H9 (cell line): ENCODE measurements at regions not wholly inside any gene's neighbourhood (a gene's known extent, or its start where the extent isn't known, plus 50 kb on each side); places are given as distances from the start of the nearest gene placed in this dataset.

ENCODE experiments used
- DNase-seq: peaks from one replicate; pipeline ENCODE4 v3.0.0-alpha.2; 2017
- H2AFZ ChIP-seq: one replicate; pipeline ENCODE4 v1.6.1; 2013; ENCODE audit warnings: mild to moderate bottlenecking, low read length, control low read depth, moderate library complexity
- H2AK5ac ChIP-seq: 2 replicates; pipeline ENCODE4 v1.6.1; 2013; ENCODE audit warnings: low read length, control low read depth, mixed read lengths; ENCODE audit not compliant: insufficient read length
- H2BK120ac ChIP-seq: one replicate; pipeline ENCODE4 v1.6.1; 2013; ENCODE audit warnings: low read depth, mild to moderate bottlenecking, low read length, control low read depth, inconsistent platforms; ENCODE audit not compliant: poor library complexity, severe bottlenecking
- H2BK12ac ChIP-seq: 2 replicates; pipeline ENCODE4 v1.6.1; 2013; ENCODE audit warnings: low read length, control low read depth, mixed read lengths, low read depth; ENCODE audit not compliant: insufficient read length
- H2BK15ac ChIP-seq: 2 replicates; pipeline ENCODE4 v1.6.1; 2013; ENCODE audit warnings: low read depth, low read length, control low read depth
- H2BK20ac ChIP-seq: one replicate; pipeline ENCODE4 v1.6.1; 2013; ENCODE audit warnings: low read depth, mild to moderate bottlenecking, low read length, control low read depth, inconsistent platforms; ENCODE audit not compliant: poor library complexity, severe bottlenecking
- H2BK5ac ChIP-seq: 2 replicates; pipeline ENCODE4 v1.6.1; 2013; ENCODE audit warnings: low read length, control low read depth, mixed read lengths; ENCODE audit not compliant: insufficient read length
- H3K14ac ChIP-seq: 2 replicates; pipeline ENCODE4 v1.6.1; 2013; ENCODE audit warnings: low read length, control low read depth; ENCODE audit not compliant: insufficient read depth
- H3K18ac ChIP-seq: 2 replicates; pipeline ENCODE4 v1.6.1; 2013; ENCODE audit warnings: low read depth, mild to moderate bottlenecking, mixed read lengths, low read length, control low read depth; ENCODE audit not compliant: insufficient read length
- H3K23ac ChIP-seq: 2 replicates; pipeline ENCODE4 v1.6.1; 2013; ENCODE audit warnings: low read length, control low read depth, mixed read lengths, low read depth; ENCODE audit not compliant: insufficient read length
- H3K23me2 ChIP-seq: 2 replicates; pipeline ENCODE4 v1.6.1; 2013; ENCODE audit warnings: low read depth, mild to moderate bottlenecking, mixed read lengths, low read length, control low read depth; ENCODE audit not compliant: insufficient read length, poor library complexity, severe bottlenecking
- H3K27ac ChIP-seq: 2 replicates; pipeline ENCODE4 v1.5.1; 2013; ENCODE audit warnings: low read length, control low read depth, mixed read lengths, low read depth; ENCODE audit not compliant: insufficient read length
- H3K27me3 ChIP-seq: 2 replicates; pipeline ENCODE4 v1.6.1; 2013; ENCODE audit warnings: low read length, control low read depth, inconsistent platforms; ENCODE audit not compliant: insufficient read depth
- H3K4ac ChIP-seq: 2 replicates; pipeline ENCODE4 v1.6.1; 2013; ENCODE audit warnings: low read depth, mild to moderate bottlenecking, control low read depth, inconsistent platforms, low read length, moderate library complexity
- H3K4me1 ChIP-seq: 2 replicates; pipeline ENCODE4 v1.6.1; 2013; ENCODE audit warnings: low read length, control low read depth, inconsistent platforms; ENCODE audit not compliant: insufficient read depth
- H3K4me2 ChIP-seq: 2 replicates; pipeline ENCODE4 v1.6.1; 2013; ENCODE audit warnings: low read length, control low read depth, mixed read lengths; ENCODE audit not compliant: insufficient read length, insufficient read depth
- H3K56ac ChIP-seq: 2 replicates; pipeline ENCODE4 v1.6.1; 2013; ENCODE audit warnings: low read depth, mild to moderate bottlenecking, mixed read lengths, low read length, control low read depth; ENCODE audit not compliant: insufficient read length
- H3K79me1 ChIP-seq: 2 replicates; pipeline ENCODE4 v1.6.1; 2013; ENCODE audit warnings: low read depth, mild to moderate bottlenecking, moderate library complexity, low read length, control low read depth, inconsistent platforms; ENCODE audit not compliant: insufficient read depth, poor library complexity, severe bottlenecking
- H3K79me2 ChIP-seq: 2 replicates; pipeline ENCODE4 v1.6.1; 2013; ENCODE audit warnings: low read length, control low read depth, inconsistent platforms; ENCODE audit not compliant: insufficient read depth
- H3K9ac ChIP-seq: 2 replicates; pipeline ENCODE4 v1.6.1; 2013; ENCODE audit warnings: low read length, control low read depth, mixed read lengths; ENCODE audit not compliant: insufficient read length; ENCODE audit errors: extremely low read depth
- H3K9me3 ChIP-seq: one replicate; pipeline ENCODE4 v1.6.1; 2013; ENCODE audit warnings: low read depth, low read length, inconsistent platforms; ENCODE audit not compliant: control insufficient read depth
- H3T11ph ChIP-seq: one replicate; pipeline ENCODE4 v1.6.1; 2013; ENCODE audit warnings: mild to moderate bottlenecking, low read length, control low read depth, inconsistent platforms
- H4K20me1 ChIP-seq: one replicate; pipeline ENCODE4 v1.6.1; 2013; ENCODE audit not compliant: control insufficient read depth, insufficient read length, insufficient read depth
- H4K5ac ChIP-seq: 2 replicates; pipeline ENCODE4 v1.6.1; 2013; ENCODE audit warnings: low read depth, mild to moderate bottlenecking, mixed read lengths, low read length, control low read depth; ENCODE audit not compliant: insufficient read length
- H4K8ac ChIP-seq: replicated peaks from 2 replicates; pipeline ENCODE4 v1.6.1; 2013; ENCODE audit warnings: low read length, control low read depth, mixed read lengths, low read depth; ENCODE audit not compliant: insufficient read length
- H4K91ac ChIP-seq: 2 replicates; pipeline ENCODE4 v1.6.1; 2013; ENCODE audit warnings: low read depth, mild to moderate bottlenecking, moderate library complexity, mixed read lengths, low read length, control low read depth; ENCODE audit not compliant: insufficient read length
- H3K27ac Mint-ChIP-seq, 3 experiments: 2 replicates in 2 of 3; 3 replicates in 1 of 3; pipeline ENCODE4 v1.8.0; 2020 to 2021; ENCODE audit warnings: mixed read lengths in 3 of 3, mild to moderate bottlenecking in 1 of 3, moderate library complexity in 1 of 3
- H3K27me3 Mint-ChIP-seq: 2 replicates; pipeline ENCODE4 v1.8.0; 2021; ENCODE audit warnings: low read depth, mild to moderate bottlenecking, moderate library complexity, mixed read lengths
- H3K36me3 Mint-ChIP-seq, 3 experiments: 2 replicates in 2 of 3; 3 replicates in 1 of 3; pipeline ENCODE4 v1.8.0; 2020 to 2021; ENCODE audit warnings: low read depth in 3 of 3, mixed read lengths in 3 of 3; ENCODE audit not compliant: insufficient read depth in 1 of 3
- H3K4me1 Mint-ChIP-seq, 2 experiments: 2 replicates each; pipeline ENCODE4 v1.8.0; 2020; ENCODE audit warnings: mixed read lengths in 2 of 2
- H3K4me3 Mint-ChIP-seq, 2 experiments: 2 replicates in 1 of 2; 3 replicates in 1 of 2; pipeline ENCODE4 v1.8.0; 2020 to 2021; ENCODE audit warnings: mild to moderate bottlenecking in 2 of 2, mixed read lengths in 2 of 2, moderate library complexity in 1 of 2
- H3K9me3 Mint-ChIP-seq, 2 experiments: 2 replicates in 1 of 2; 3 replicates in 1 of 2; pipeline ENCODE4 v1.8.0; 2020; ENCODE audit warnings: mild to moderate bottlenecking in 2 of 2, mixed read lengths in 2 of 2, moderate library complexity in 1 of 2
- CTCF ChIP-seq: fragments of 200-600 bp; sonication (generic); conservative IDR thresholded peaks from 3 replicates; pipeline ENCODE4 v1.8.0; 2021; ENCODE audit warnings: antibody characterized with exemption, mild to moderate bottlenecking
- WGBS: extraction: QIAGEN DNeasy Blood & Tissue Kit; methylation state at CpG from one replicate; pipeline ENCODE4 v1.1.7; 2013; ENCODE audit warnings: missing lambda C conversion rate, low lambda C conversion rate, mixed read lengths; ENCODE audit not compliant: insufficient read length; ENCODE audit errors: extremely low coverage; 5-methylcytosine and 5-hydroxymethylcytosine counted together

DNA sequence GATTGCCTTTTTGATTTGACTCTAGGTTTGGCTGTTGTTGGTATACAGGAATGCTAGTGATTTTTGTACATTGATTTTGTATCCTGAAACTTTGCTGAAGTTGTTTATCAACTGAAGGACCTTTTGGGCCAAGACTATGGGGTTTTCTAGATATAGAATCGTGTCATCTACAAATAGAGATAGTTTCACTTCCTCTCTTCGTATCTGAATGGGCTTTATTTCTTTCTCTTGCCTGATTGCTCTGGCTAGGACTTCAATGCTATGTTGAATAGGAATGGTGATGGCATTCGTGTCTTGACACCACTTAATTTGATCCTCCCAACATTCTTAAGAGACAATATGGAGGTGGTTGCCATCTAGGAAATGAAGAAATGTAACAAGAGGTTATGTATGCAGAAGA is 388.1 kb upstream of the API5 start:
- Histone ChIP-seq H4K8ac (no peak overlapping the region), H4K91ac (no peak overlapping the region), H3K27me3 (no peaks in the 10 kb centered on the region), H2BK12ac (no peak overlapping the region), H3K79me2 (no peaks in the 10 kb centered on the region), H3K18ac (no peak overlapping the region), H2BK15ac (no peak overlapping the region), H2BK120ac (no peak overlapping the region), H3K4me1 (no peaks in the 10 kb centered on the region; the same call in 1 of the 2 replicates), H3K27ac (no peak overlapping the region), H3K23me2 (no peaks in the 10 kb centered on the region), H3K4me2 (no peak overlapping the region), H4K20me1 (no peaks in the 10 kb centered on the region), H2BK20ac (no peak overlapping the region), H2AFZ (no peak overlapping the region), H3K4ac (no peak overlapping the region), H3K9me3 (no peaks in the 10 kb centered on the region), H3K14ac (no peak overlapping the region), H2BK5ac (no peak overlapping the region), H4K5ac (no peak overlapping the region), H3T11ph (no peak overlapping the region), H3K23ac (no peak overlapping the region), H3K79me1 (no peaks in the 10 kb centered on the region), H2AK5ac (no peak overlapping the region), H3K56ac (no peak overlapping the region), H3K9ac (no peak overlapping the region)
- Mint-ChIP-seq H3K27me3 (peaks cover 4% of the 10 kb centered on the region; the same call in 1 of the 2 replicates), H3K36me3 (peaks cover 0 to 2% (median 2%) of the 10 kb centered on the region in 3 experiments; a peak in 3 of 7 replicates), H3K27ac (no peak overlapping the region), H3K4me1 (no peaks in the 10 kb centered on the region), H3K4me3 (no peak overlapping the region), H3K9me3 (peaks cover 6 to 10% of the 10 kb centered on the region in 2 experiments; a peak in 4 of 5 replicates)
- DNase-seq = no peak
- no CpG with 5 or more reads among the region's 3 CpGs for WGBS
- no peak for TF ChIP-seq CTCF
